ENCODE measurements at regions not wholly inside any gene's neighbourhood (a gene's known extent, or its start where the extent isn't known, plus 50 kb on each side); places are given as distances from the start of the nearest gene placed in this dataset.
"Not testable (repeated sequence)": the region's sequence is repeated elsewhere in the genome, so short reads cannot be mapped to it uniquely, and the experiment has no call there.

- no peak for TF ChIP-seq CTCF (IDR thresholded peaks at IDR 0.05; ENCODE audit: insufficient read depth, missing control alignments)
- no peak for DNase-seq (ENCODE audit: insufficient read length, low spot score)
- FAIRE-seq: no peak
Observed at GRCh38 chr17:27944546-27945332, 51.6 kb upstream of the LYRM9 start.

- FAIRE-seq (no peak), DNase-seq (ENCODE audit: insufficient read length, low spot score) (no peak)
- TF ChIP-seq CTCF (IDR thresholded peaks at IDR 0.05; ENCODE audit: insufficient read depth, missing control alignments): no peak
Observed at GRCh38 chr17:27945333-27945616, 52.1 kb upstream of the LYRM9 start.

GRCh38 chr17:27945953-27946352, 52.8 kb upstream of the LYRM9 start:
- TF ChIP-seq CTCF (IDR thresholded peaks at IDR 0.05; ENCODE audit: insufficient read depth, missing control alignments): no peak
- DNase-seq (ENCODE audit: insufficient read length, low spot score) (no peak), FAIRE-seq (no peak)

- TF ChIP-seq CTCF (IDR thresholded peaks at IDR 0.05; ENCODE audit: insufficient read depth, missing control alignments): no peak
- DNase-seq (ENCODE audit: insufficient read length, low spot score) (no peak), FAIRE-seq (no peak)
Observed at GRCh38 chr17:27946513-27946912, 53.3 kb upstream of the LYRM9 start.

GRCh38 chr17:27947005-27947406, 53.8 kb upstream of the LYRM9 start:
- no peak for TF ChIP-seq CTCF (IDR thresholded peaks at IDR 0.05; ENCODE audit: insufficient read depth, missing control alignments)
- DNase-seq (ENCODE audit: insufficient read length, low spot score) (no peak), FAIRE-seq (no peak)

- DNase-seq (ENCODE audit: insufficient read length, low spot score): no peak
- no peak for TF ChIP-seq CTCF (IDR thresholded peaks at IDR 0.05; ENCODE audit: insufficient read depth, missing control alignments)
- no peak for FAIRE-seq
Observed at GRCh38 chr17:27949304-27949703, 56.1 kb upstream of the LYRM9 start.

- not testable (repeated sequence) for DNase-seq (ENCODE audit: insufficient read length, low spot score); FAIRE-seq
Observed at GRCh38 chr17:27950225-27950624, 57.1 kb upstream of the LYRM9 start.

GRCh38 chr17:27950995-27951394, 57.8 kb upstream of the LYRM9 start:
- TF ChIP-seq CTCF (IDR thresholded peaks at IDR 0.05; ENCODE audit: insufficient read depth, missing control alignments): no peak
- FAIRE-seq (no peak), DNase-seq (ENCODE audit: insufficient read length, low spot score) (no peak)

Data from D721Med (cell line).